ENCODE measurements at regions not wholly inside any gene's neighbourhood (a gene's known extent, or its start where the extent isn't known, plus 50 kb on each side); places are given as distances from the start of the nearest gene placed in this dataset.

DNA sequence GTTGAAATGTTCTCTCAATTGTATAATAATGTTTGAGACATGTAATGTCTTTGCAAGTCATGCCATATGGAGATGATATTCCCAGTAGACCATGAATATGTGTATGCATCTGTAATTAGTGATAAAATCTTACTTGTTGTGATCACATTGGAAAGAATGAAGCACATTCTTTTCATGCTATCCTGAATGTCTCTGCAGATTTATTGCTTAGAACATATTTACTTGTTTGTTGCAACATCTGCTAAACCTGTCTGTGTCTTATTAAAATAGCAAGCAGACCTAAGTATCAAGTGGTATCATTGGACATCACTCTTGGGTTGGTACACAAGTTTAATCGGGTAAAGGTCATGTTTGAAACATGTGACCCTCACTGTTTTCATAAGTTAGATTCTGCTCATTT, 265.5 kb upstream of the CD180 start:
- no peak for TF ChIP-seq POLR2AphosphoS5 (IDR thresholded peaks at IDR 0.05; ENCODE audit: low read depth, low read length)
- TF ChIP-seq, protein P1, sequence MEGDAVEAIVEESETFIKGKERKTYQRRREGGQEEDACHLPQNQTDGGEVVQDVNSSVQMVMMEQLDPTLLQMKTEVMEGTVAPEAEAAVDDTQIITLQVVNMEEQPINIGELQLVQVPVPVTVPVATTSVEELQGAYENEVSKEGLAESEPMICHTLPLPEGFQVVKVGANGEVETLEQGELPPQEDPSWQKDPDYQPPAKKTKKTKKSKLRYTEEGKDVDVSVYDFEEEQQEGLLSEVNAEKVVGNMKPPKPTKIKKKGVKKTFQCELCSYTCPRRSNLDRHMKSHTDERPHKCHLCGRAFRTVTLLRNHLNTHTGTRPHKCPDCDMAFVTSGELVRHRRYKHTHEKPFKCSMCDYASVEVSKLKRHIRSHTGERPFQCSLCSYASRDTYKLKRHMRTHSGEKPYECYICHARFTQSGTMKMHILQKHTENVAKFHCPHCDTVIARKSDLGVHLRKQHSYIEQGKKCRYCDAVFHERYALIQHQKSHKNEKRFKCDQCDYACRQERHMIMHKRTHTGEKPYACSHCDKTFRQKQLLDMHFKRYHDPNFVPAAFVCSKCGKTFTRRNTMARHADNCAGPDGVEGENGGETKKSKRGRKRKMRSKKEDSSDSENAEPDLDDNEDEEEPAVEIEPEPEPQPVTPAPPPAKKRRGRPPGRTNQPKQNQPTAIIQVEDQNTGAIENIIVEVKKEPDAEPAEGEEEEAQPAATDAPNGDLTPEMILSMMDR (IDR thresholded peaks at IDR 0.05): no peak
- TF ChIP-seq NFIC (IDR thresholded peaks at IDR 0.05; ENCODE audit: borderline replicate concordance): no peak
